GM21723 (cell line): ENCODE measurements at regions not wholly inside any gene's neighbourhood (a gene's known extent, or its start where the extent isn't known, plus 50 kb on each side); places are given as distances from the start of the nearest gene placed in this dataset.
"Not testable (repeated sequence)": the region's sequence is repeated elsewhere in the genome, so short reads cannot be mapped to it uniquely, and the experiment has no call there.

Experiments
- ATAC-seq: cut with Tn5 transposase; IDR thresholded peaks from one replicate; pipeline ENCODE4 v1.9.1; 2021; ENCODE audit warnings: mild to moderate bottlenecking, moderate library complexity; ENCODE audit not compliant: unreplicated experiment

GRCh38 chr5:34188001-34188822 lies 145.2 kb upstream of the C1QTNF3 start:
- ATAC-seq = not testable (repeated sequence)

- ATAC-seq = not testable (repeated sequence)
These were observed 146.2 kb upstream of the C1QTNF3 start for GRCh38 chr5:34189246-34189645.

- not testable (repeated sequence) for ATAC-seq
These were observed 146.9 kb upstream of the C1QTNF3 start for GRCh38 chr5:34189752-34190411.

GRCh38 chr5:34190466-34190865 lies 147.5 kb upstream of the C1QTNF3 start:
- ATAC-seq = not testable (repeated sequence)

GRCh38 chr5:34191279-34191744 lies 148.3 kb upstream of the C1QTNF3 start:
- not testable (repeated sequence) for ATAC-seq

GRCh38 chr5:34192064-34192922 lies 149.3 kb upstream of the C1QTNF3 start:
- ATAC-seq = not testable (repeated sequence)

GRCh38 chr5:34192923-34193262 lies 149.9 kb upstream of the C1QTNF3 start:
- ATAC-seq = not testable (repeated sequence)

- not testable (repeated sequence) for ATAC-seq
These were observed 150.3 kb upstream of the C1QTNF3 start for GRCh38 chr5:34193297-34193696.

GRCh38 chr5:34193804-34194203 lies 150.8 kb upstream of the C1QTNF3 start:
- not testable (repeated sequence) for ATAC-seq

GRCh38 chr5:34196091-34196490 lies 153.1 kb upstream of the C1QTNF3 start:
- ATAC-seq = not testable (repeated sequence)

GRCh38 chr5:34205347-34205746 lies 162.3 kb upstream of the C1QTNF3 start:
- ATAC-seq = not testable (repeated sequence)

GRCh38 chr5:34217386-34217785 lies 174.4 kb upstream of the C1QTNF3 start:
- ATAC-seq = not testable (repeated sequence)

GRCh38 chr5:34221329-34222073 lies 178.5 kb upstream of the C1QTNF3 start:
- ATAC-seq = not testable (repeated sequence)

GRCh38 chr5:34223158-34223557 lies 180.1 kb upstream of the C1QTNF3 start:
- ATAC-seq = not testable (repeated sequence)

- ATAC-seq = not testable (repeated sequence)
These were observed 187.4 kb upstream of the C1QTNF3 start for GRCh38 chr5:34230402-34230801.

- not testable (repeated sequence) for ATAC-seq
These were observed 200.8 kb upstream of the C1QTNF3 start for GRCh38 chr5:34243802-34244201.

GRCh38 chr5:34244281-34245031 lies 201.4 kb upstream of the C1QTNF3 start:
- peak; percentile 41 for ATAC-seq

- peak; percentile 52 for ATAC-seq
These were observed 202.0 kb upstream of the C1QTNF3 start for GRCh38 chr5:34245032-34245394.

- not testable (repeated sequence) for ATAC-seq
These were observed 202.8 kb upstream of the C1QTNF3 start for GRCh38 chr5:34245813-34246212.

GRCh38 chr5:34258598-34258997 lies 215.6 kb upstream of the C1QTNF3 start:
- ATAC-seq = not testable (repeated sequence)
